Thyroid gland (tissue), 4 donors: ENCODE measurements at regions not wholly inside any gene's neighbourhood (a gene's known extent, or its start where the extent isn't known, plus 50 kb on each side); places are given as distances from the start of the nearest gene placed in this dataset.

Experiments
- DNase-seq, 2 donors: peaks; one replicate each; pipeline ENCODE4 v3.0.0-alpha.2; 2019
- H3K27ac ChIP-seq, 3 donors: fragments of 200-600 bp; sonication (generic); 1 replicate in 2 of 3; 2 replicates in 1 of 3; pipeline ENCODE4 v1.5.1; 2016 to 2019; ENCODE audit warnings: mild to moderate bottlenecking in 1 of 3, moderate library complexity in 1 of 3
- H3K27me3 ChIP-seq: fragments of 200-600 bp; sonication (generic); one replicate; pipeline ENCODE4 v1.5.1; 2019
- H3K36me3 ChIP-seq, 2 donors: fragments of 200-600 bp; sonication (generic); one replicate each; pipeline ENCODE4 v1.5.1; 2016 to 2019
- H3K4me1 ChIP-seq, 2 donors: fragments of 200-600 bp; sonication (generic); one replicate each; pipeline ENCODE4 v1.5.1; 2017 to 2019
- H3K4me3 ChIP-seq, 3 donors: fragments of 200-600 bp; sonication (generic); replicated peaks in 1 of 3; 1 replicate in 2 of 3; 2 replicates in 1 of 3; pipeline ENCODE4 v1.5.1; 2016; ENCODE audit warnings: mild to moderate bottlenecking in 1 of 3
- H3K9me3 ChIP-seq: fragments of 200-600 bp; sonication (generic); one replicate; pipeline ENCODE4 v1.5.1; 2017
- POLR2A ChIP-seq, 2 donors: fragments of 450-650 bp; IDR thresholded peaks; one replicate each; pipeline ENCODE4 v1.6.1; 2017; ENCODE audit warnings: antibody characterized with exemption in 2 of 2, mild to moderate bottlenecking in 2 of 2, moderate library complexity in 1 of 2
- WGBS, 2 donors: methylation state at CpG; one replicate each; pipeline ENCODE4 v1.1.5; 2017; 5-methylcytosine and 5-hydroxymethylcytosine counted together
- intact Hi-C: fragments of 100-400 bp; cut with DNase I; formaldehyde crosslinking; loops from one replicate; pipeline ENCODE4 v1.15.1; 2023
- TF ChIP-seq, protein P1 (sequence below), 6 experiments: fragments of 200-600 bp in 3 of 6; fragments of 450-650 bp in 3 of 6; sonication (generic) in 3 of 6; IDR thresholded peaks; one replicate each; pipeline ENCODE4 v1.5.1; 2016 to 2019; ENCODE audit warnings: antibody characterized with exemption in 6 of 6, mild to moderate bottlenecking in 2 of 6, inconsistent platforms in 1 of 6, moderate library complexity in 1 of 6

DNA sequence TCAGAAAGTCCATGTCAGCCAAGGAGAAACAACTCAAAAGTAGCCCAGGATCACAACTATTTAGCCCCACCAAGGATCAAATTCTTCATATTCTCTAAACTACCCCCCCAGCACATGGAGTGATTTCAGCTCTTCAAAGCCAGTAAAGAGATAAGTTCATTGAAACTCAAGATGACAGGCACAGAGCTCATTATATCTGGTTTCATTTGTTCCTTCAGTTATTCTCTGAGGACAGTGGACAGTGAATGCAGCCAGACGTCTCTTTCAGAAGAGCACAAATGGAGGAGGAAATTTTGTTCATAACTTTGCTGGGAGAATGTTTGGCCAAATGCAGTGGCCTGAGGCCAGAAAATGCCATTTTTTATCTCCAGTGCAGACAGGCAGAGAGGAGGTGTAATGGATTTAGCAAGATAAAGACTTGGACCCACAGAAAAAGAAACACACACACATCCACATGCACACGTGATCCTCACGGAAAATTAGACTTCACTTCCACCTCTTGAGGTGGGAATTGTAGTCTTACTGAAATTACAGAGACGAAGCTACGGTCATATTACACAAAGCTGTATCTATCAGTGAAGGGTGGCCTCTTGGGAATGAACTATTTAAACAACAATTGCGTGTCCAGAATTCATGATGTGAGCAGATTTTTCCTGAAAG lies 64.6 kb downstream of the HES1 start:
- no peaks in the 10 kb centered on the region for H3K9me3 ChIP-seq
- intact Hi-C loops: no loop called here
- no peaks in the 10 kb centered on the region for H3K36me3 ChIP-seq
- peak overlapping the region in 2 of 3 donors; percentile 21 to 77 for H3K27ac ChIP-seq
- WGBS, 2 donors: 57 to 64% methylated on average over 6 of the region's 6 CpGs
- TF ChIP-seq, protein P1, sequence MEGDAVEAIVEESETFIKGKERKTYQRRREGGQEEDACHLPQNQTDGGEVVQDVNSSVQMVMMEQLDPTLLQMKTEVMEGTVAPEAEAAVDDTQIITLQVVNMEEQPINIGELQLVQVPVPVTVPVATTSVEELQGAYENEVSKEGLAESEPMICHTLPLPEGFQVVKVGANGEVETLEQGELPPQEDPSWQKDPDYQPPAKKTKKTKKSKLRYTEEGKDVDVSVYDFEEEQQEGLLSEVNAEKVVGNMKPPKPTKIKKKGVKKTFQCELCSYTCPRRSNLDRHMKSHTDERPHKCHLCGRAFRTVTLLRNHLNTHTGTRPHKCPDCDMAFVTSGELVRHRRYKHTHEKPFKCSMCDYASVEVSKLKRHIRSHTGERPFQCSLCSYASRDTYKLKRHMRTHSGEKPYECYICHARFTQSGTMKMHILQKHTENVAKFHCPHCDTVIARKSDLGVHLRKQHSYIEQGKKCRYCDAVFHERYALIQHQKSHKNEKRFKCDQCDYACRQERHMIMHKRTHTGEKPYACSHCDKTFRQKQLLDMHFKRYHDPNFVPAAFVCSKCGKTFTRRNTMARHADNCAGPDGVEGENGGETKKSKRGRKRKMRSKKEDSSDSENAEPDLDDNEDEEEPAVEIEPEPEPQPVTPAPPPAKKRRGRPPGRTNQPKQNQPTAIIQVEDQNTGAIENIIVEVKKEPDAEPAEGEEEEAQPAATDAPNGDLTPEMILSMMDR (IDR thresholded peaks at IDR 0.05): no peak
- TF ChIP-seq POLR2A (IDR thresholded peaks at IDR 0.05): no peak
- no peak overlapping the region for H3K4me3 ChIP-seq
- DNase-seq: no peak
- H3K27me3 ChIP-seq: no peaks in the 10 kb centered on the region
- peaks cover 50 to 68% of the 10 kb centered on the region in 2 donors for H3K4me1 ChIP-seq

DNA sequence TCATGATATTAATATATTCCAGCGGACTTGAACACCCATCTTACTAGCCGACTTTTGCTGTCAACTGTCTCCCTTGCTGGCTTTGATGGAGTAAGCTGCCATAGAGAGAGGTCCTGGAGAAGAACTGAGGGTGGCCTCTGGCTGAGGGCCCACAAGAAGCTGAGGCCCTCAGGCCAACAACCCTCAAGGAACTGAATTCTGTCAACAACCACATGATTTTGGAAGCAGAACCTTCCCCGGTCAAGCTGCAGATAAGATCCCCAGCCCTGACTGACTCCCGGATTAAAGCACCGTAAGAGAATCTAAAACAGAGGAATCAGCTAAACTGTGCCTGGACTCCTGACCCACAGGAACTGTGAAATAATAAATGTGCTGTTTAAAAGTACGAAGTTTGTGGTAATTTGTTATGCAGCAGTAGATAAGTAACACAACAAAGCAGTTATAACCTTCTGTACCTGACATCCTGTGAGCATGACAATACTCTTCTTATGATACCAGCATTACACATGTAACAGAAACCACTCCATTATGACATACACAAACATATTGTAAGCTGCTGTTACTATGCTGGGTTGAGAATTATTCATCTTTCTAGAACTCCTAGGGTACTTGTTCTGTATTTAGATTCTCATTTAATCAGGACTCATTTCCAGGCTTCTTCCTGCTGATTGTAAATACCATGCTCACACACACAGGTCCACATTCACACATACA lies 66.2 kb downstream of the HES1 start:
- 86 to 98% methylated on average over 6 of the region's 6 CpGs for WGBS, 2 donors
- no peak for TF ChIP-seq POLR2A (IDR thresholded peaks at IDR 0.05)
- TF ChIP-seq, protein P1 (IDR thresholded peaks at IDR 0.05): no peak
- intact Hi-C loops: no loop called here
- DNase-seq: no peak
- no peaks in the 10 kb centered on the region for H3K9me3 ChIP-seq
- H3K27me3 ChIP-seq: no peaks in the 10 kb centered on the region
- H3K4me3 ChIP-seq: no peak overlapping the region
- peaks cover 45 to 68% of the 10 kb centered on the region in 2 donors for H3K4me1 ChIP-seq
- H3K36me3 ChIP-seq: no peaks in the 10 kb centered on the region
- H3K27ac ChIP-seq: peak overlapping the region in 1 of 3 donors; percentile 40

- Histone ChIP-seq H3K4me1 (peaks cover 42 to 67% of the 10 kb centered on the region in 2 donors), H3K27ac (peak overlapping the region; percentile 66 to 86 (median 72)), H3K9me3 (no peaks in the 10 kb centered on the region), H3K4me3 (peak overlapping the region in 1 of 3 donors; percentile 17), H3K27me3 (no peaks in the 10 kb centered on the region), H3K36me3 (no peaks in the 10 kb centered on the region)
- TF ChIP-seq, protein P1 (IDR thresholded peaks at IDR 0.05): no peak
- TF ChIP-seq POLR2A (IDR thresholded peaks at IDR 0.05): no peak
- intact Hi-C loops: no loop called here
- WGBS, 2 donors: 66 to 67% methylated on average over 10 to 11 of the region's 11 CpGs
- no peak for DNase-seq
Observed at GRCh38 chr3:194203482-194204041, 67.6 kb downstream of the HES1 start.

DNA sequence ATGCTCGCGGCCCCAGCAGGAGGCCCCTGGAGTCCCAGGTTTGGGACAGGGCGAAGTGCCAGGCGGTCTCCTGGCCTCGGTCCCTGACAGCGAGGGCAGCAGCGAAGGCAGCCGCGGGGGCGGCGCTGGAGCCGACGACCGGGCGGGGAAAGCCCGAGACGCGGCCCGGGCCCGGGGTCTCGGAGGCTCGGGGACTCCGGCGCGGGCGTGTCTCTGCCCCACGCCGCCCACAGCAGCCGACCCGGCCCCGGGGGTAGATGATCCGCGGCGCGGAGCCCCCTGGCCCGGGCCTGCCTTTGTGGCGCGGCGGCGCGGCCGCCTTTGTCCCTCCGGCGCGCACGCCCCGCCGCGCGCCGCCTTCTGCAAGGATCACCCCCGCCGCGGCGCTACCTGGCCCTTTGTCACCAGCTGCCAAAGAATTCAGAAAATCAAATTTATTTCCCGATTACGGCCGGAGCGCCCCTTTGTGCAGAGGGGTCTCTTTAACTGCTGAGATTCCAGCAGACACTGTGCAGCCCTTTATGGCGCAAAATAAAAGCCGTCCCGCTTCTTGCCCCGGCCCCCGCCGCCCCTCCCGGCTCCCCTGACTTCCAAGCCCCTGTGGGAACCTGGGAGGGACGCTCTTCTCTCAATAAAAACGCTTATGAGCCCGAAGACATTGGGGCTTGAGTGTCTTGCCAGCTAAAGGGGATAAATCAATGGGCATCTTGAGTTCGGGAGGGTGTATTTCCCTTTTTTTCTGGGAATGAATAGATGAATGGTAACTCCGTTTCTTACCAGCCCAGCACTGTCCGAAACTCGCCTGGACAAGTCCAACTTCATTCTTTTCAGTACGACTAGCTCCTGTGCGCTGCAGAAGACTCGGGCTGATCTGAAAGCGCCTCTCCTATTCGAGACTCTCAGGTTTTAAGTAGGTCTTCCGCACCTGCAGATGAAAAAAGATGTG lies 68.4 kb downstream of the HES1 start:
- Histone ChIP-seq H3K27ac (peak overlapping the region; percentile 66 to 86 (median 72)), H3K4me3 (peak overlapping the region in 1 of 3 donors; percentile 17), H3K36me3 (no peaks in the 10 kb centered on the region), H3K9me3 (no peaks in the 10 kb centered on the region), H3K4me1 (peaks cover 36 to 63% of the 10 kb centered on the region in 2 donors), H3K27me3 (no peaks in the 10 kb centered on the region)
- intact Hi-C loops: no loop called here
- DNase-seq: peak; percentile 59 to 61
- 23 to 31% methylated on average over 33 to 46 of the region's 79 CpGs for WGBS, 2 donors
- peak in 1 of 2 donors; percentile 28 for TF ChIP-seq POLR2A (IDR thresholded peaks at IDR 0.05)
- TF ChIP-seq, protein P1 (IDR thresholded peaks at IDR 0.05): no peak
